ENCODE measurements at regions not wholly inside any gene's neighbourhood (a gene's known extent, or its start where the extent isn't known, plus 50 kb on each side); places are given as distances from the start of the nearest gene placed in this dataset.

- no peak for ATAC-seq (ENCODE audit: low read depth)
- Histone ChIP-seq H2AK5ac (ENCODE audit: low read depth, low read length) (no peak overlapping the region), H2AK9ac (replicated peaks; ENCODE audit: low read depth, low read length, poor library complexity) (no peak overlapping the region), H2AFZ (replicated peaks; ENCODE audit: low read length, poor library complexity) (no peak overlapping the region), H3K79me1 (ENCODE audit: low read depth in 1 of 2, low read length in 2 of 2) (no peaks in the 10 kb centered on the region), H4K8ac (ENCODE audit: low read depth in 2 of 2, low read length in 2 of 2) (no peak overlapping the region), H3K27ac (ENCODE audit: insufficient read depth, low read length) (no peak overlapping the region), H3K9me3 (ENCODE audit: control insufficient read depth, insufficient read depth, low read length) (no peaks in the 10 kb centered on the region), H3K56ac (ENCODE audit: extremely low read depth, insufficient read depth, low read length) (no peak overlapping the region), H2BK15ac (ENCODE audit: low read depth, low read length) (no peak overlapping the region), H2BK120ac (ENCODE audit: low read depth, low read length) (no peak overlapping the region), H4K20me1 (ENCODE audit: insufficient read depth, low read length) (no peaks in the 10 kb centered on the region), H3K27me3 (ENCODE audit: control insufficient read depth, insufficient read depth, low read length) (no peaks in the 10 kb centered on the region), H2BK20ac (ENCODE audit: low read depth, low read length) (no peak overlapping the region), H4K91ac (ENCODE audit: insufficient read depth, low read depth, low read length) (no peak overlapping the region), H3K36me3 (ENCODE audit: control insufficient read depth, insufficient read depth, low read length) (no peaks in the 10 kb centered on the region), H3K4me3 (ENCODE audit: insufficient read depth, low read depth, low read length) (no peak overlapping the region), H2BK5ac (ENCODE audit: low read depth, low read length, poor library complexity, severe bottlenecking) (no peak overlapping the region), H3K9ac (ENCODE audit: low read depth, low read length) (no peak overlapping the region), H3K9me1 (ENCODE audit: insufficient read depth, low read length) (no peaks in the 10 kb centered on the region), H3K18ac (ENCODE audit: low read depth, low read length) (no peak overlapping the region), H3K4me1 (ENCODE audit: control insufficient read depth, insufficient read depth, low read length) (no peaks in the 10 kb centered on the region), H3K14ac (replicated peaks; ENCODE audit: low read depth, low read length) (no peak overlapping the region), H3K4me2 (ENCODE audit: low read depth, low read length) (no peak overlapping the region), H3K23ac (ENCODE audit: low read depth, low read length) (no peak overlapping the region), H4K5ac (ENCODE audit: low read depth, low read length) (no peak overlapping the region), H3K4ac (ENCODE audit: low read depth, low read length) (no peak overlapping the region)
- intact Hi-C loops (cut with micrococcal nuclease) (no loop called here), in situ Hi-C loops (cut with MboI; ENCODE audit: low sequenced_read_pairs) (no loop called here), dilution Hi-C loops (cut with HindIII; ENCODE audit: low sequenced_read_pairs, unreplicated experiment) (no loop called here)
- TF ChIP-seq SMC3 (IDR thresholded peaks at IDR 0.05; ENCODE audit: low read depth, low read length): no peak
- TF ChIP-seq BHLHE40 (IDR thresholded peaks at IDR 0.05; ENCODE audit: low read depth, low read length): no peak
- no peak for TF ChIP-seq NFE2L2 (IDR thresholded peaks at IDR 0.05; ENCODE audit: low read depth, low read length)
- TF ChIP-seq MAZ (IDR thresholded peaks at IDR 0.05; ENCODE audit: borderline replicate concordance, low read depth, low read length): no peak
- CTCF ChIA-PET: no interaction called here
- POLR2A ChIA-PET (ENCODE audit: unreplicated experiment): no interaction called here
- WGBS, 2 experiments (ENCODE audit: extremely low coverage in 2 of 2, insufficient read length in 1 of 2): no CpG with 5 or more reads among the region's 1 CpG
- no TSS peak for BruUV-seq (replicated peaks)
- DNase-seq: no peak
Observed at GRCh38 chr2:18398833-18399232, 161.6 kb downstream of the RDH14 start.

Measured in IMR-90 (cell line).